Stimulated activated CD8-positive, alpha-beta memory T cell treated with anti-CD3 and anti-CD28 coated beads, Interleukin-7, amount 100 ng/mL, for 24 hours (primary cell): ENCODE measurements at regions not wholly inside any gene's neighbourhood (a gene's known extent, or its start where the extent isn't known, plus 50 kb on each side); places are given as distances from the start of the nearest gene placed in this dataset.

Source experiments
- DNase-seq: peaks from one replicate; pipeline ENCODE4 v3.0.0-alpha.2; 2020; ENCODE audit warnings: low read depth

DNA sequence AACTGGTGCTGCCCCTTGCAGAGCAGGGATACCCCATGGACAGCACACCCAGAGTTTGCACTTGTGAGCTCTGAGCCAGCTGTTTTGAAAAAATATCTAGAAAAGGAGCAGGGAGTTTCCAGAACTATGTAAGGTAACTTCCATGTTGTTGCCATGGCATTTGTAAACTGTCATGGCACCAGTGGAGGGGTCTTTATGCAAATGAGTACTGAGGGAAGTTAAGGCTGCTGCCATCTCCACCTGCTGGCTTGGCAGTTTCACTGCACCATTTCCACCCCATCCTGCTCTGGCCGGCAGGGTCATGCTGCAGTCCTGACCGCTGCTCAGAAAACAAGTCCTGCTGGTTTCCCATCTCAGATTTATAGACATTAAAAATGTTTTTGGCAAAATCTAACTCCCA lies 52.3 kb upstream of the SNTG2 start:
- no peak for DNase-seq

DNA sequence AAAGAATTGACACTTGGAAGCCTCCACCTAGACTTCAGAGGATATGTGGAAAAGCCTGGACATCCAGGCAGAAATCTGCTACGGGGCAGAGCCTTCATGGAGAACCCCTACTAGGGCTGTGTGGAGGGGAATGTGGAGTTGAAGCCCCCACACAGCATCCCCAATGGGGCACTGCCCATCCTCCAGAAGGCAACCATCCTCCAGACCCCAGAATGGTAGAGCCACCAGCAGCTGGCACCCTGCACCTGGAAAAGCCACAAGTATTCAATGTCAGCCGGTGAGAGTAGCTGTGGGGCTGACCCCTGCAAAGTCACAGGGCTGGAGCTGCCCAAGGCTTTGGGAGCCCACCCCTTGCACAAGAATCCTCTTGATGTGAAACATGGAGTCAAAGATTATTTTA lies 53.6 kb upstream of the SNTG2 start:
- no peak for DNase-seq

DNA sequence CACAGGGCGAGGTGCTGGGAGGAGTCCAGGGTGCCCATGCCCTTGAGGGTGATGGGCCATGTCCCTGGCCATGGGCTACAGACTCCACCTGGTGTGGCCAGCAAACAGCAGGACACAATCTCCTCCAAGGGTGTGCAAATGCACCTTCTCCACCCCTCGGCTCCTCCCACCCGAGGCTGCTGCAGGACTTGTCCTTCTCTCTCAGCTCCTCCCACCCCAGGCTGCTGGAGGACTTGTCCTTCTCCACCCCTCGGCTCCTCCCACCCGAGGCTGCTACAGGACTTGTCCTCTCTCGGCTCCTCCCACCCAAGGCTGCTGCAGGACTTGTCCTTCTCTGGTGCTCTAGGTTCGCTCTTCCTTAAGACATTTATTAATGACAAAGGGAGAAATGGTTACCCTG lies 57.3 kb upstream of the SNTG2 start:
- DNase-seq = no peak

DNA sequence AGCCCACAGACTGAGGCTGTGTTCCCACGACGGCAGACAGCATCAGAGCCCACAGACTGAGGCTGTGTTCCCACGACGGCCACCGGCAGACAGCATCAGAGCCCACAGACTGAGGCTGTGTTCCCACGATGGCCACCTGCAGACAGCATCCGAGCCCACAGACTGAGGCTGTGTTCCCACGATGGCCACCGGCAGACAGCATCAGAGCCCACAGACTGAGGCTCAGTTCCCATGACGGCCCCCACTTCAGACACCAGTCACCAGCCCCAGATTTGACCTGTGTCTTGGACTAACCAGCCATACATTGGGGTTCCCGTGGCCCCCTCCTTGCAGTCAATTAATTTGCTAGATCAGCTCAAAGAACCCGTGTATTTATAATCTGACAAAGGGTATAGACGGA lies 57.8 kb upstream of the SNTG2 start:
- no peak for DNase-seq

DNA sequence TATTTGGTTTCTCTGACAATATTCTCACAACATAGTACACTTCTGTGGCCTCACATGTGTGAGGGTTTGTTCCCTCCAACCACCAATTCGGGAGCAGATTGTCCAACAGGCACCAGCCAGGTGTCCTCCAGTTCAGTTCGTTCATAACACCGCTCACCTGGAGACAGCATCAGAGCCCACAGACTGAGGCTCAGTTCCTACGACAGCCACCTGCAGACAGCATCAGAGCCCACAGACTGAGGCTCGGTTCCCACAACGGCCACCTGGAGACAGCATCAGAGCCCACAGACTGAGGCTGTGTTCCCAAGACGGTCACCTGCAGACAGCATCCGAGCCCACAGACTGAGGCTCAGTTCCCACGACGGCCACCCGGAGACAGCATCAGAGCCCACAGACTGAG lies 58.2 kb upstream of the SNTG2 start:
- DNase-seq = no peak

DNA sequence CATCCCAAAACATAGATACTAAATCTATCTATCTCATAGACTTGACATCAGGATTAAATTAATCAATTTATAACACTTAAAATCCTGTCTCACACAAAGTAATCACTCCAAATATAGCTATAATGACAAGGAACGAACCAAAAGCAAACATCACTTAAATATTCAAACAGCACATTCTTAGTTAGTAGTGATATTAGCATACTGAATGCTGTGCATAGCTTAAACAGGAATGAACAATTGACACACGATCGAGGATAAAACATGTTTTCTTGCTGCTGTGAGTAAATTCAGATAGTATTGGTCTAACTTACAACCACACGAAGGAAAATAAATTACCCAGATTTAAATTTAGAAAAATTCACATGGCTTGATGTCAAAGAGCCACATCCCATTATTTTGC lies 58.9 kb upstream of the SNTG2 start:
- no peak for DNase-seq

DNA sequence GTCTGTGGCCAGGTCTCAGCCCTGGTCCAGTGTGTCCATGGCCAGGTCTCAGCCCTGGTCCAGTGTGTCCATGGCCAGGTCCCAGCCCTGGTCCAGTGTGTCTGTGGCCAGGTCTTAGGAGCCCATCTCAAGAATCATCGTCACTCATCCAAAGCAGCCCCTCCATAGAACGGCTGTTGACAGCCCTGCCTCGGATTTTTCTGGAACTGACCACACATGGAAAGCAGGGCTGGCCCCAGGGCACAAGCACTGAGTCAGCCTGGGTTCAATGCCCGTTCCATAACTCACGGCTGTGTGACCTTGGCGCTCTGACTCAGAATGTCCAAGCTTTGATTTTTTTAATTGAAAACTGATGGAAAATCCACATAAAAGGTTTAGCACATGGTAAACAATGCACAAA lies 59.9 kb upstream of the SNTG2 start:
- no peak for DNase-seq

DNA sequence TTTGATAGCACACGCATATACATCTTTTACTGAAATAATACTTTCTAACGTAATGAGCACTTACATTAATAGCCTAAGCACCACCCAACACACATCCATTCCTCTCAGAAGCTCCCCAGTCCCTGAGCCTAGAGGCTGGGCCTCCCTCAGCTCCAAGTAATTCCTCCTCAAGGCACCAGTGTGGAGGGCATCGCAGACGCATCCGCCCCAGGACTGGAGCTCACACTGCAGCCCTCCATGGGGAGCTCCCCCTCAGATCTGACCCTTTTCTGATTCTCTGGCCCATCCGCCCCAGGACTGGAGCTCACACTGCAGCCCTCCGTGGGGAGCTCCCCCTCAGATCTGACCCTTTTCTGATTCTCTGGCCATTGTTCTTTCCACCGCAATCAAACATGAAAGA lies 60.4 kb upstream of the SNTG2 start:
- no peak for DNase-seq

DNA sequence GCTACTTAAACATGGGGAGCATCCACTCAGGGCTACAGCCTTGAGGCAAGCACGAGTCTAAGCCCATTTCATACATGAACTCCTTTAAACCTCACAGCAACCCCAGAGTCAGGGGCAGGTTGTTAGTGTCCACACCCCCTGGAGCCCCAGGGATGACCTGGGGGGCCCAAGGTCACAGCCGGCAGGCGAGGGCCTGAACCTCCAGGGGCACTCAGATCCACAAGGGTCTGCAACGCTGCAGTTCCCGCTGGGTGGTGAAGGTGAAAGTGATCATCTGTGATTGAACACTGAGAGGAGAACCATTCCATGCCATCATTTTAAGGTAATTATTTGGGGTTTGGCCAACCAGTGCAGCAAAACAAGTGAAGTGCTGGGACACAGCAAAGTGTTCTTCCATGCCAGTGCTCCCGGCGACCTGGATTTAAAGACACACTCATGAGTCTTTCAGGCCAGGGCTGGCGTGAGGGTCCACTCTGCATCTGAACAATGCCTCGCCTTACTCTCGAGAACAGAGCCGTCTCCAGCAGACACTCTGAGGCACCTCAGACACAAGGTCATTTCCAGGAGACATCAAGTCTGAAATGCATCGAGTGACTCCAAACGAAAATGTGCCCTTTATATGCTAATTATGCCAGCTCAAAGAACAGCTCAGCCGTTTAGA lies 61.6 kb upstream of the SNTG2 start:
- no peak for DNase-seq

DNA sequence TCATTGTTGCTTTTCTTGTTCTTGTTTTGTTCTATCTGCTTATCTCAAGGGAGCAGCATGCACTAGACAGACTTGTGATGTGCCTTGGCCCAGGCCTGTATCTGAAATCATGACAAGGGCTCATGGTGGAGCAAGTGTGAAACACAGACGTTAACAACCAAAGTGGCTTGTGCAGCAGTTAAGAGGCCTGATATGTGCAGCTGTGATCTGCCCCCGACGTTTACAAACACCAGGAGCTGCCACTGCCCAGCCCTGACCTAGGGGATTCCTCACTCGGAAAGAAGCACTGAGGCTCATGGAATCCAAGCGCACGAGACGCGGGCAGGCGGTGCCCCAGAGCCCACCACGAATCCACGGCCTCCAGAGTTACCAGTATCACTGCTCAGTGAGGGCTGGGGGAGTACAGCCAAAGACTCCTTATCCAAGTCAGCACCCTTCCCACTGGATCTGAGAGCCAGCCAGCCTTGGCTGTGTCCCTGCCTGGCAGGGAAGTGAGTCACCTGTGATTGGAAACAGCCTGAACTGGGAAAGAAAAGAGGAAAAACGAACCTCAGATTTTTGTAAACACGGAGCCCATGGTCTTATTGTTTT lies 62.3 kb upstream of the SNTG2 start:
- no peak for DNase-seq

DNA sequence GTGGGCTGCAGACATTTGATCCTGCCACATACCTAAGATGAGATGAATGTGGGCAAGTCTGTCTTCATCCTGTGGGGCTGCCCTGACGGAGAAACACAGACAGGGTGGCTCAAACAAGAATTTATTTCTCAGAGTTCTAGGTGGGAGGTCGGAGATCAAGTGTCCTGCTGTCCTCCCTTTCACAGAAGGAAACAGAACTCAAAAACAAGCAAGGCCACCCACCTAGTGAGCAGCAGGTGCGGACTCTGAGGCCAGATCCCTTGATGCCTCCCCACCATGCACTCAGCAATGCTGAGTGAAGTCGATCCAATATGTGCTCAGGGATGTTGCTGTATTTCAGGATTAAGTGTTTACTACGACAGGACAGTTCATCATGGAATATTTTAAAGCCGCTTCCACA lies 63.0 kb upstream of the SNTG2 start:
- DNase-seq = no peak

DNA sequence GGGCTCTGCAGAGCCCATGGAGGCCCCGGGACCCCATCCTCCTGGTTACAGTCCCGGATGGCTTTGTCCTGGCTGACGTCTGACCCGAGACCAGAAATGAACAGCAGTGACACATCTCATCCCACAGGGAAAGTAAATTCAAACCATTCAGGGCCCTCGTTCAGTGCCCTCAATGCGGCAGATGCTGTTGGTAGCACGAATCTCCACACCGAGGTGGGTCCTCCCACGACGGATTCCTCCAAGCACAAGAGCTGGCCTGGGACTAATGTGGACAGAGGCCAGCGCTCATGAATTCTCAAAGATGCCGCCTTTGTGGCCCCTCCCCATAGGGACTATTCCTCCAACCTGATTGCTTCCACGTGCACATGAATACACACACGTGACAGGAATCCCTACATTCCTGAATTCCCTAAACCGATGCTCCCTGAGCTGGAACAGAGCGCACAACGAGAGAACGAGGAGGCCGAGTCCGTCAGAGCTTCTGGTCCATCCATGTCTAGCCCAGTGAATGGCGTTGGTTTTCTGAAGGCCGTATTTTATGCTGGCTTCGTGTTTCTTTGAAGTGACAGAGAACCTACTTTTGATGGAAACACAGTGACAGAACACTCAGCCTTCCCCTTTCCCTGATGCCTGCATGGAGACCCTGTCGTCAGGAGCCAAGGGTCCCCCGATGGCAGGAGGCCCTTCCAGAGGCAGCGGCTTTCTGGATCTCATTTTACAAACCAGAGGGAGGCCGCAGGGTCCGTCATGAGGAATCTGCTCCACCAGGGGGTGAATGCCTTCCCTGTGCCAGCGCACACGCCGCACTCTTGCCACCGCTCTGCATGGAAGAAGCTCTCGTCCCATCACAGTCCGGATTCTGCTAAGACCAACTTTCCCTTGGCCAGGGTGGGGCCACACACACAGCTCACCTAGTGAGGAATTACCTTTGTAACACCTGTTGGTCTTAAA lies 64.3 kb upstream of the SNTG2 start:
- no peak for DNase-seq

DNA sequence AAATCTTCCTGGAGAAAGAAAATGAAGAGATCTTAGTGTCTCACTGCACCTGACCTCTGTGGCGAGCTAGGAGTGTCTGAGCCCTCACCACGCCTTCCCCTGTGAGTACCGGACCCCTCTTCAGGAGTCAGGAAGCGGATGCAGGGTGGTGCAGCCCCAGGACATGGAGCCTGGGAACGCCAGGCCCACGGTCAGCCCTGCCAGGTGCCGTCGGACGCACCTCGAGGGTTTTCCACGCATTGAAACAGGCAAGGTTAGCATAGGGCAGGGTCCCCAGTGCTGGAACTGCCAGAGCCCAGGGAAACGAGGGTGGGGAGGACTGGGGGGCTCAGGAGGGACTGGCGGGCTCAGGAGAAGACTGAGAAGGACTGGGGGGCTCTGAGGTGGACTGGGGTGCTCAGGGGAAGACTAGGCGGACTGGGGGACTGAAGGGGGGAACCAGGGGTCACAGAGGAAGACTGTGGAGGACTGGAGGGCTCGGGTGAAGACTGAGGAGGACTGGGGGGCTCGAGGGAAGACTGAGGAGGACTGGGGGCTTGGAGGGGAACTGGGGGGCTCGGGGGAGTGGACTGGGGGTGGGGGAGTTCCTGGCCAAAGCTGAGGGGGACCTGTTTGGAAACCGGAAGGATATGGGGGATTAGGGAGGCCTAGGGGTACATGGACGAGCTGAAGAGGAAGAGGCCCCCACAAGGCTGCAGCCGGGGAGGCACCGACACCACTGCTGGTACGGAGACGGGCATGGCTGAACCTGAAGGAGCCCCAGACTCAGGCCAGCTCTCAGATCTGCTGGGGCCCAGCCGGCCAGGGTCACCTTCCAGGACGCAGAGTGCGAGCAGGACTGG lies 65.2 kb upstream of the SNTG2 start:
- no peak for DNase-seq

DNA sequence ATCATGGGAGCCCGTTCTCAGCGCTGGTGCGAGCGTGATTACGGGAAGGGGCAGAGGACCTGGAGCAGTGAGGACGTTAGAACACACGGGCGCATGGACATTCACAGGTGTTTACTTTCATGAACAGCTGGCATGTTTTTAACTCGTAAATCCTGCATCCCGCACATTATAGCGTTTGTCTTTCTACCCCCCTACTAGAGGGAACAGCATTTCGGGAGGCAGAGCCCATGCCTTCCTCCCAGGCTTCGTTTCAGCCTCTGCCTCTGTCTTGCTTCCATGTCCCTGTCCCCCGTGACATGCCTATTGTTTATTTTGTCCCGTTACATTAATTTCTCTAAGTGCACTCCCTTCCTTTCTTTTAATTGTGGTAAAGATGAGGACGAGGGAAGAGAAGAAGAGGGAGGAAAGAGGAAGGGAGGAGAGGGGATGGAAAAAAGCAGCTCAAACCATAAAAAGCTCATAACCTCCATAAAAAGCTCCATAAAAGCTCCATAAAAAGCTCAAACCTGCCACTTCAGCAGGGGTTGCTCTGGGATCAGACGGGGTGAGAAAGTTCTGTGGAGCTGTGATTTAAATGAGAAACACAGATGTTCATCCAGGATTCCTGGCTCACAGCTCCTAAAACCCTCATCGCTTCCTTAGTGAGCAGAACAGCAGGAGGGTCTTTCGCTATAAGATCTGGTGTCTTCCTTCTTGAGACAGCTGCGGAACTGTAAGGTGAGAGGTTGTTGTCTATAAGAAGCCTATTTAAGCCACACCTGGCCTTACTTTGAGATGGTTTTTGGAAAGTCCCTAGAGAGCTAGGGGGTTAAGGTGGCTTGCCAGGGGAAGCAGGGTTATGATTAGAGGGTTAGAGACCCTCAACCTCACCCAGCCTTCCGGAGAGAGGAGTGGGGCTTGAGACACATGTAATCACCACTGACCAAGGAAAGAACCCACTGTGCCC lies 66.6 kb upstream of the SNTG2 start:
- DNase-seq = no peak

DNA sequence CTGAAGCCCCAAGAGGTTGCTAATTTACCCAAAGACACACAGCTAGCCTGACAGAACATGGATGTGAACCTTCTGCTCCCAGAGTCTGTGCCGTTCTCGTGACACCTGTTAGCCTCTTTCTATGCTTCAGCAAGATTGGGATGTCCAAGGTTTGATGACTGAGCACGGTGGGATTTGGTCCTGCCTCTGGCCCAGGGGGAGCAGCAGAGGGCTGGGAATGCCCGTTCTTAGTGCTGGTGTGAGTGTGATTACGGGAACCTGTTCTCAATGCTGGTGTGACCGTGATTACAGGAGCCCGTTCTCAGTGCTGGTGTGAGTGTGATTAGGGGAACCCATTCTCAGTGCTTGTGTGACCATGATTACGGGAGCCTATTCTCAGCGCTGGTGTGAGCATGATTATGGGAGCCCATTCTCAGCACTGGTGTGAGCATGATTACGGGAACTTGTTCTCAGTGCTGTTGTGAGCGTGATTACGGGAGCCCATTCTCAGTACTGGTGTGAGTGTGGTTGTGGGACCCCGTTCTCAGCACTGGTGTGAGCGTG lies 67.3 kb upstream of the SNTG2 start:
- no peak for DNase-seq

DNA sequence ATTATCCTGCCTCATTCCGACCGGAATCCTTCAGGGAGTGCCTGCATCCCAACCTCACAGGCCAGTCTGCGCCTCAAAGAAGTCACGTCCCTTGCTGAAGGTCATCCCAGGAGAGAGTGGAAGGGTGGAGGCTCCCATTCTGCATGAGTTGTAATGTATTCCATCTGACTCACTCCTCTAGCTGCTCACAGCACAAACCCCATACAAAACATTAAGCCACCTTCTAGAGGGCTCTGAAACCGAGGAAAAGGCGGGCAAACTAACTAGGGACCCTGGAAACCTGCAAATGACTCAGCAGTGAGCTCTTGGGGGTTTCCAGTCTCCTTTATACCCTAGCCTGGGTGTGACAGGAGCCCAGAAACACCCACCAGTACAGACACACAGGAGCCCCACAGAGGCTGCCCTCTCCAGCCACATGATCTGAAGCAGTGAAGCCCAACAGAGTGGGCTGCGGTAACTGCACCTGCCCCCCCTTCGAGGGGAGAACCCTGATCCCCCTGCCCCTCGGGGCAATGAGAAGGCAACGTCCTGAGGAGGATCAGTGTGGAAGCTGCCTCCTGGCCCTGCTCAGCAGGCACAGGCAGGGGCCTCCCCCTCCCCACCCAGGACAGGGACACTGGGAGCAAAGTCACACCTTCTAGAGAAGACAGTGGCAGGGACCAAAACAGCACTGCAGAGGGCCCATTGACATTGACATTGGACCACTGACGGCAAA lies 69.3 kb upstream of the SNTG2 start:
- DNase-seq = no peak

DNA sequence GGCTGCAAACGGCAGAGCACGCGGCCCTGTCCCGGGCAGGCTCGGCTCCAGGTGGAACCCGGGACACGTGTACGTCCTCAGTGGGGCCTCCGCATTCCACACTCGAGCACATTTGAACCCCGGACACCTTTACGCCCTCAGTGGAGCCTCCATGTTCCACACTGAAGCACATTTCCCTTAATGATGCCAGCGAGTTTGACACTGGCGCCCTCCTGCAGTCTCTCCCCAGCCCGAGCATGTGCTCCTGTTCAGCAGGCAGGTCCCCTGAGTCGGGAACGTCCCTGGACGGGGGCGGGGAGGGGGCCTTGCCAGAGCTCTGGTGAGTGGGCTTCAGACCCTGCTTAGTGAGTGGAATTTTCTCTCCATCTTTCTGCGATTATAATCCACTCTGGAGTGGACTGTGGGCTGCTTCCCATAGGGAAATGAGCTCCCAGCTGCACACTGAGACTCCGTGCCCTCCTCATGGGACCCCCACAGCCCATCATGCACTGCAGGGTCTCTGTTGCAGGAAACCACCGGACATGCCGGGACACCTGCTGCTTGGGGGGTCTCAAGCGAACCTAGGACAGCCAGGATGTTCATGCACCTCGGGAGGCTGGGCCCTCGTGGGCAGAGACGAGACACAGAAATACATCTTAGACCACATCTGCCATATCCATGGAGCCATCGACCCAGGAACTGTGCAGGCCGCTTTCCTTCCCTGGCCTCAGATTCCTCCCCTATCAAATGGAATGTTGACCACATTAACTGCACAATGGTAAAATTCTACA lies 70.3 kb upstream of the SNTG2 start:
- no peak for DNase-seq

DNA sequence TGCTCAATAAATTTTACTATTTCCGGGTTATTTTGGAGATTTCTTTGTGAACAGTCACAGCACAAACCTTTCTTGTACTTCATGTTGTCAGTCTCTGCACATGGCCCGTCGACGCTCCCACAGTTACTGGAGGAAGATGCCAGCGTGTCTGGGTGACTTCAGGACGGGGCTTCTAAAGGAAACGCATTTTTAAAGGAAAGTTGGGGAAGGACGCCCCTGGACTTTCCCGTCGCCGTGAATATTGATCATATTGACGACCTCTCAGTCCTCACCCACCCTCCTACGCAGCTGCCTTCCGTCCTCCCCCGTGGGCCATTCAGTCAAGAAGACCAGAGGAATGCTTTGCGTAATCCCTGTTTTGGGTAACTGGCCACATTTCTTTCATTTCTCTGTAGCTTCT lies 71.1 kb upstream of the SNTG2 start:
- DNase-seq = no peak

DNA sequence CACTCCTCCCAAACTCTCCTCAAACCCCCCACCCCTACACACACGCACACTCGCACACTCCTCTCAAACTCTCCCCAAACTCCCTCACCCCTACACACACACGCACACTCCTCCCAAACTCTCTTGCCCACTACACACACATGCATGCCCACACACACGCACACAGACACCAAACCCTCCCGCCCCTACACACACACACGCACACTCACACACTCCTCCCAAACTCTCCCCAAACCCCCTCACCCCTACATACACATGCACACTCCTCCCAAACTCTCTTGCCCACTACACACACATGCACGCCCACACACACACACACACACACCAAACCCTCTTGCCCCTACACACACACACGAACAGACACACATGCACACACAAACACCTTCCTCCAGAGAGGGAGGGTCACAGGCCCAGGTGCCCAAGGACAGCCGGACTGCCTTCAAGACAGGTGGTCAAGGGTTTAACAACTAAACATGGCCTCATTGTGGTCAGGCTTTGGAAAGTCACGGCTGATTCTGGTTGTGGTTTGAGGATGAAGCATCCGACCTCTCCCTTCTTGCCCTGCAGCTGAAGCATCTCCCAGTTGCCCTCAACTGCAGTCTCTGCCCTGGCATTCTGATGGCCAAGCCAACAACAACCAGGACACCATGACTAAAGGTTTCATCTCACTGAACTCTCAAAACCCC lies 72.3 kb upstream of the SNTG2 start:
- no peak for DNase-seq
